ENCODE measurements at regions not wholly inside any gene's neighbourhood (a gene's known extent, or its start where the extent isn't known, plus 50 kb on each side); places are given as distances from the start of the nearest gene placed in this dataset.

- 3% methylated on average over 2 of the region's 2 CpGs for WGBS (ENCODE audit: insufficient coverage, insufficient replicate concordance, low lambda C conversion rate, missing lambda C conversion rate)
- no peak overlapping the region for H3K4me2 ChIP-seq (ENCODE audit: control insufficient read depth, insufficient read depth)
- H2AFZ ChIP-seq (ENCODE audit: control insufficient read depth, low read depth, low read length): no peak overlapping the region
- in situ Hi-C loops (cut with MboI) (no loop called here), intact Hi-C loops (cut with micrococcal nuclease; ENCODE audit: unreplicated experiment) (no loop called here)
- no peak overlapping the region for H3K27ac ChIP-seq (ENCODE audit: control insufficient read depth, insufficient read depth)
- no peak overlapping the region for H3K4me3 ChIP-seq
- FAIRE-seq: no peak
- no peaks in the 10 kb centered on the region for H3K4me1 ChIP-seq (ENCODE audit: control insufficient read depth, insufficient read depth, low read length)
- H4K20me1 ChIP-seq (ENCODE audit: control insufficient read depth, insufficient read depth): no peaks in the 10 kb centered on the region
- ChIA-PET POLR2A (no interaction called here), SMC1A (ENCODE audit: uncharacterized antibody, unreplicated experiment) (no interaction called here), CTCF (no interaction called here), RAD21 (ENCODE audit: unreplicated experiment) (no interaction called here)
- H3K9ac ChIP-seq (ENCODE audit: control insufficient read depth, insufficient read depth, low read length): no peak overlapping the region
- H3K27me3 ChIP-seq (replicated peaks in 1 of 2; ENCODE audit: control insufficient read depth in 2 of 2, insufficient read depth in 2 of 2, low read length in 1 of 2): no peaks in the 10 kb centered on the region
- TF ChIP-seq E2F8 (IDR thresholded peaks at IDR 0.05; ENCODE audit: low read depth, partially characterized antibody) (no peak), EZH2 (IDR thresholded peaks at IDR 0.05; ENCODE audit: borderline replicate concordance, control insufficient read depth, low read depth, low read length) (no peak), HDGF (IDR thresholded peaks at IDR 0.05) (no peak), BCL11A (IDR thresholded peaks at IDR 0.05; ENCODE audit: low read depth, low read length) (no peak), SUZ12 (IDR thresholded peaks at IDR 0.05; ENCODE audit: unreplicated experiment) (no peak), LARP7 (IDR thresholded peaks at IDR 0.05) (no peak), EED (IDR thresholded peaks at IDR 0.05; ENCODE audit: low read depth) (no peak), RUNX3 (IDR thresholded peaks at IDR 0.05; ENCODE audit: low read length) (no peak), ATF7 (IDR thresholded peaks at IDR 0.05; ENCODE audit: low read depth) (no peak), KAT2A (conservative IDR thresholded peaks at IDR 0.05; ENCODE audit: control insufficient read depth, low read depth, low read length) (no peak), SREBF1 (IDR thresholded peaks at IDR 0.05; ENCODE audit: low read length) (no peak)
- TF ChIP-seq, protein P1, sequence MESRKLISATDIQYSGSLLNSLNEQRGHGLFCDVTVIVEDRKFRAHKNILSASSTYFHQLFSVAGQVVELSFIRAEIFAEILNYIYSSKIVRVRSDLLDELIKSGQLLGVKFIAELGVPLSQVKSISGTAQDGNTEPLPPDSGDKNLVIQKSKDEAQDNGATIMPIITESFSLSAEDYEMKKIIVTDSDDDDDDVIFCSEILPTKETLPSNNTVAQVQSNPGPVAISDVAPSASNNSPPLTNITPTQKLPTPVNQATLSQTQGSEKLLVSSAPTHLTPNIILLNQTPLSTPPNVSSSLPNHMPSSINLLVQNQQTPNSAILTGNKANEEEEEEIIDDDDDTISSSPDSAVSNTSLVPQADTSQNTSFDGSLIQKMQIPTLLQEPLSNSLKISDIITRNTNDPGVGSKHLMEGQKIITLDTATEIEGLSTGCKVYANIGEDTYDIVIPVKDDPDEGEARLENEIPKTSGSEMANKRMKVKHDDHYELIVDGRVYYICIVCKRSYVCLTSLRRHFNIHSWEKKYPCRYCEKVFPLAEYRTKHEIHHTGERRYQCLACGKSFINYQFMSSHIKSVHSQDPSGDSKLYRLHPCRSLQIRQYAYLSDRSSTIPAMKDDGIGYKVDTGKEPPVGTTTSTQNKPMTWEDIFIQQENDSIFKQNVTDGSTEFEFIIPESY (IDR thresholded peaks at IDR 0.05): no peak
- BruUV-seq (replicated peaks): no TSS peak
- no peaks in the 10 kb centered on the region for H3K9me3 ChIP-seq (replicated peaks; ENCODE audit: control insufficient read depth, insufficient read depth, low read length)
- H3K36me3 ChIP-seq (ENCODE audit: control insufficient read depth in 2 of 2, insufficient read depth in 2 of 2, low read length in 1 of 2): no peaks in the 10 kb centered on the region
- no peaks in the 10 kb centered on the region for H3K79me2 ChIP-seq (ENCODE audit: control insufficient read depth, insufficient read depth, low read length)
- no peak for DNase-seq (ENCODE audit: low read depth, low spot score)
- ATAC-seq: no peak
Observed at GRCh38 chr20:52688345-52688744, 283.8 kb upstream of the TSHZ2 start.

Measured in GM12878 (cell line).